ENCODE measurements at regions not wholly inside any gene's neighbourhood (a gene's known extent, or its start where the extent isn't known, plus 50 kb on each side); places are given as distances from the start of the nearest gene placed in this dataset.

DNA sequence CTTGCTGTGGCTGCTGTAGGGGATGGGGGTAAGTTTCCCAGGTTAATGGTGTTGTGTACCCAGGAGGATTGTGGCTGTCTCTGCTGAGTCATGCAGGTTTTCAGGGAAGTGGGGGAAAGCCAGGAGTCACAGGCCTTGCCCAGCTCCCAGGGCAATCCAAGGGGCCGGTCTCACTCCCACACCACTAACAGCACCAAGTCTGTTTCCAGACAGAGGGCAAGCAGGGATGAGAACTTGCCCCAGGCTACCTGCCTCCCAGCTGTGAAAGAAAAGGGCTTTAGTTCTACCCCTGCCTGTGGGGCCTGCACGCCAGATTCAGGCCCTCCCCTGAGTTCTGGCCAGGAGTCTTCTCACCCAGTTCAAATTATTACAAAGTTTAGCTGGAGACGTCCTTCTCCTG lies 579.8 kb upstream of the ST8SIA4 start:
- Histone ChIP-seq H3K4me1 (ENCODE audit: control insufficient read depth in 2 of 3, insufficient read depth in 2 of 3, low read depth in 1 of 3, low read length in 3 of 3) (no peaks in the 10 kb centered on the region), H3K9ac (ENCODE audit: low read length in 3 of 3) (no peak overlapping the region), H3K27me3 (ENCODE audit: control insufficient read depth, insufficient read depth, low read length) (no peaks in the 10 kb centered on the region), H3K36me3 (ENCODE audit: control insufficient read depth in 2 of 3, insufficient read depth in 3 of 3, low read length in 3 of 3) (no peaks in the 10 kb centered on the region), H3K4me3 (ENCODE audit: low read length in 3 of 3) (no peak overlapping the region), H3K27ac (ENCODE audit: low read depth in 2 of 2, low read length in 2 of 2) (no peak overlapping the region), H3K9me3 (ENCODE audit: control insufficient read depth in 2 of 3, insufficient read depth in 1 of 3, low read length in 3 of 3) (no peaks in the 10 kb centered on the region)
- intact Hi-C loops (cut with DNase I): no loop called here
- FAIRE-seq (no peak), DNase-seq (no peak)
- no peak for TF ChIP-seq CTCF (IDR thresholded peaks at IDR 0.05; ENCODE audit: borderline replicate concordance, extremely low read depth, insufficient read depth)

- Histone ChIP-seq H3K9ac (ENCODE audit: low read length in 3 of 3) (no peak overlapping the region), H3K36me3 (ENCODE audit: control insufficient read depth in 2 of 3, insufficient read depth in 3 of 3, low read length in 3 of 3) (no peaks in the 10 kb centered on the region), H3K4me3 (ENCODE audit: low read length in 3 of 3) (no peak overlapping the region), H3K27ac (ENCODE audit: low read depth in 2 of 2, low read length in 2 of 2) (no peak overlapping the region), H3K4me1 (ENCODE audit: control insufficient read depth in 2 of 3, insufficient read depth in 2 of 3, low read depth in 1 of 3, low read length in 3 of 3) (no peaks in the 10 kb centered on the region), H3K27me3 (ENCODE audit: control insufficient read depth, insufficient read depth, low read length) (no peaks in the 10 kb centered on the region), H3K9me3 (ENCODE audit: control insufficient read depth in 2 of 3, insufficient read depth in 1 of 3, low read length in 3 of 3) (no peaks in the 10 kb centered on the region)
- no peak for FAIRE-seq
- intact Hi-C loops (cut with DNase I): no loop called here
- no peak for DNase-seq
- no peak for TF ChIP-seq CTCF (IDR thresholded peaks at IDR 0.05; ENCODE audit: borderline replicate concordance, extremely low read depth, insufficient read depth)
These were observed 570.4 kb upstream of the ST8SIA4 start for GRCh38 chr5:101473483-101473882.

- Histone ChIP-seq H3K27me3 (ENCODE audit: control insufficient read depth, insufficient read depth, low read length) (no peaks in the 10 kb centered on the region), H3K27ac (ENCODE audit: low read depth in 2 of 2, low read length in 2 of 2) (no peak overlapping the region), H3K4me3 (ENCODE audit: low read length in 3 of 3) (no peak overlapping the region), H3K9ac (ENCODE audit: low read length in 3 of 3) (no peak overlapping the region), H3K36me3 (ENCODE audit: control insufficient read depth in 2 of 3, insufficient read depth in 3 of 3, low read length in 3 of 3) (no peaks in the 10 kb centered on the region), H3K9me3 (ENCODE audit: control insufficient read depth in 2 of 3, insufficient read depth in 1 of 3, low read length in 3 of 3) (no peaks in the 10 kb centered on the region), H3K4me1 (ENCODE audit: control insufficient read depth in 2 of 3, insufficient read depth in 2 of 3, low read depth in 1 of 3, low read length in 3 of 3) (no peaks in the 10 kb centered on the region)
- TF ChIP-seq CTCF (IDR thresholded peaks at IDR 0.05; ENCODE audit: borderline replicate concordance, extremely low read depth, insufficient read depth): no peak
- intact Hi-C loops (cut with DNase I): no loop called here
- DNase-seq (no peak), FAIRE-seq (no peak)
These were observed 558.4 kb upstream of the ST8SIA4 start for GRCh38 chr5:101461455-101461854.

GRCh38 chr5:101458587-101458986 lies 555.5 kb upstream of the ST8SIA4 start:
- H3K27me3 ChIP-seq (ENCODE audit: control insufficient read depth, insufficient read depth, low read length): no peaks in the 10 kb centered on the region
- no peak for DNase-seq
- TF ChIP-seq CTCF (IDR thresholded peaks at IDR 0.05; ENCODE audit: borderline replicate concordance, extremely low read depth, insufficient read depth): no peak
- FAIRE-seq: no peak
- no peak overlapping the region for H3K4me3 ChIP-seq (ENCODE audit: low read length in 3 of 3)
- no peak overlapping the region for H3K9ac ChIP-seq (ENCODE audit: low read length in 3 of 3)
- H3K4me1 ChIP-seq (ENCODE audit: control insufficient read depth in 2 of 3, insufficient read depth in 2 of 3, low read depth in 1 of 3, low read length in 3 of 3): no peaks in the 10 kb centered on the region
- no peaks in the 10 kb centered on the region for H3K9me3 ChIP-seq (ENCODE audit: control insufficient read depth in 2 of 3, insufficient read depth in 1 of 3, low read length in 3 of 3)
- intact Hi-C loops (cut with DNase I): no loop called here
- no peaks in the 10 kb centered on the region for H3K36me3 ChIP-seq (ENCODE audit: control insufficient read depth in 2 of 3, insufficient read depth in 3 of 3, low read length in 3 of 3)
- no peak overlapping the region for H3K27ac ChIP-seq (ENCODE audit: low read depth in 2 of 2, low read length in 2 of 2)
